CD4-positive, alpha-beta T cell treated with Interferon alpha-2 for 1 hour (primary cell): ENCODE measurements at regions not wholly inside any gene's neighbourhood (a gene's known extent, or its start where the extent isn't known, plus 50 kb on each side); places are given as distances from the start of the nearest gene placed in this dataset.

Source experiments
- DNase-seq, 2 donors: peaks; one replicate each; pipeline ENCODE4 v3.0.0-alpha.2; 2020 to 2022

GRCh38 chr3:70550723-70551319 is 238.4 kb upstream of the MDFIC2 start:
- peak; percentile 49 to 67 for DNase-seq

GRCh38 chr3:70546679-70547078 is 234.2 kb upstream of the MDFIC2 start:
- DNase-seq: no peak

GRCh38 chr3:70543493-70543892 is 231.1 kb upstream of the MDFIC2 start:
- no peak for DNase-seq

- DNase-seq: no peak
These were observed 227.5 kb upstream of the MDFIC2 start for GRCh38 chr3:70539908-70540307.

GRCh38 chr3:70532806-70533205 is 220.4 kb upstream of the MDFIC2 start:
- DNase-seq: no peak

GRCh38 chr3:70531838-70532489 is 219.5 kb upstream of the MDFIC2 start:
- DNase-seq: no peak

GRCh38 chr3:70531063-70531657 is 218.7 kb upstream of the MDFIC2 start:
- peak in 1 of 2 donors; percentile 19 for DNase-seq

GRCh38 chr3:70530626-70531025 is 218.2 kb upstream of the MDFIC2 start:
- DNase-seq: no peak

DNA sequence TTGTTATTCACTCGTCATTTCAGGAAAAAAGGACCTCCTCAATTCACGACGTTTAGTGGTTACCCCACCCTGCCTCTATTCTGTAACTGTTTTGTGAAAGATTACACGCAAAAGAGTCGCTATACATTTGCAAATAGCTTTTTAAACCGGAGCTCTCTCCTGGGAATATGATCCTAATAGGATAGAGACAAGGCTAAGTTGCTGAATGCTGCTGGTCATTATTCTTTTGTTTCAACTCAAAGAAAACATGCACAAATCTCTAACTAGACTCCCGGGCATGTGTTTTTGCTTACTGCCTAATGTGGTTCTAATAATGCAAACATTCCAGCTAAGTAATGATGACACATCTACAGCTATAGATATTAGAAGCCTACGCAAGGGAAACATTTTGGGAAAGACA is 214.6 kb upstream of the MDFIC2 start:
- no peak for DNase-seq

- no peak for DNase-seq
These were observed 207.6 kb upstream of the MDFIC2 start for GRCh38 chr3:70519913-70520659.

- DNase-seq: no peak
These were observed 206.6 kb upstream of the MDFIC2 start for GRCh38 chr3:70519026-70519425.

GRCh38 chr3:70518356-70518755 is 205.9 kb upstream of the MDFIC2 start:
- no peak for DNase-seq

- no peak for DNase-seq
These were observed 204.9 kb upstream of the MDFIC2 start for GRCh38 chr3:70517124-70517890.

DNA sequence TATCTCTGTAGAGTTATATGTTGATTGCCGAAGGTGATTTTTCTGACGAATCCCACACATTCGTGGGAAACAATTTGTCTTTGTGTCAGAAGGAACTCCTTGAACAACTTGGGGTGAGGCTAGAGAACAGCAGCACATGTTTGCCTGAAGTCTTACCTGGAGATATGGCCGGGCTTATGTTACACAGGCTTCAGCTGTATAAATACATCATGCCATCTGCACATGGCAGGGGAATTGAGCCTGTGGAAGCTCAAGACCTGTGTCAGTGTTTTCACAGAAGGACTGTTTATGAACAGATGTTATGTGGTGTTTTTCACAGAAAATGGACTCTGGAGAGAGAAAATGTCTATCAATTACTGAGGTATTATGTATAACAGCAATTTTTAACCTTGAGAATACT is 203.6 kb upstream of the MDFIC2 start:
- no peak for DNase-seq

GRCh38 chr3:70507486-70507885 is 195.0 kb upstream of the MDFIC2 start:
- DNase-seq: no peak

GRCh38 chr3:70506775-70507174 is 194.3 kb upstream of the MDFIC2 start:
- no peak for DNase-seq

DNA sequence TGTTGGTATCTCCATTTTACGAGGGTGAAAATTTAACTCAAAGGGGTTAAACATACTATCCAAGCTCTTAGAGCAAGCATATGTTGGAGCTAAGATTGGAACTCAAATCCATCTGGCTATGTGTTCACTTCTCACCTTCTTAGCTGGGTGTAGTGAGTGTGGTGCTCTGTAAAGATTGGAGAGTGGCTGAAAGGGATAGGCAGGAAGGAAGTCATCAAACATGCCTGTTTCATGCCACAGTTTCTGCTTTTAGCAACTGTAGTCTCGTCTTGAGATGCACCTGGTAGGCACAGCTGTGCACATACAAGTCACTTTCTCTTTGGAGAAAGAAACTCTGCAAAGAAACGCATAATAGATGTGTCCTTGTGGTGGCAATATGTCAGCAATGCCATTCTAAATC is 189.1 kb upstream of the MDFIC2 start:
- DNase-seq: no peak

DNA sequence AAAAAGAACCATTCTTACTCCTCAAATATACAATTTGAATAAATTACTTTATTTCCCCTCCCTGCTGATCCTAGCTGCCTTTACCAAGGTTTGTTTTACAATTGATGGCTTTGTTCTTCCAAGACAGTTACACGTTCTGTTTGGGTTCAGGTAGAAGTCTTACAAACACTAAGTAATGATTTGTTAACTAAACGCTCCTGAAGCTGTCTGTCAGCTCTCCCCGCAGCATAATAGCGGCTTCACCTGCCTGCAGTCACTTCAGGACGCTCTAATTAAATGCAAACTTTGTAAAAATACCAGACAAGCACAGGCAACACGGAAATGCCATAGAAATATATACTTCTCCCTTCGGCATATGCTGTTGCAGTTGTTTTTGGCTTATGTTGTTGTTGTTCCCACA is 176.4 kb upstream of the MDFIC2 start:
- no peak for DNase-seq

DNA sequence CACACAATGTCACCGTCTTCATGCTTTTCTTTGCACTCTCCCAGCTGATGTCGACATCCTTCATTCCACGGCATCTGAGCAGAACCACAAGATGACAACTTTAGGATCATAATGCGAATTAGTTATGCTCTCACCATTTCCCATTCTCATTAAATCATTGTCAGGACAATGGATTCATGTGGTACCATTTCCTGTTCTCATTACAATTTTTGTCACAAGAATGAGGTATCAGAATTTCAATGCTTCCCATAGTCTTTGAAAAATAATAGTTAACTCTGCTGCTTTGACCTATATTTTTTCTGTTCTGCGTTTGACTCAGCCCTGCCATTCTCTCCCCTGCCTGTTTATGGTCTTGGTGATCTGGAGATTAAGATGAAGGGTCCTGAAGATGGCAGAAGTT is 175.7 kb upstream of the MDFIC2 start:
- DNase-seq: no peak

DNA sequence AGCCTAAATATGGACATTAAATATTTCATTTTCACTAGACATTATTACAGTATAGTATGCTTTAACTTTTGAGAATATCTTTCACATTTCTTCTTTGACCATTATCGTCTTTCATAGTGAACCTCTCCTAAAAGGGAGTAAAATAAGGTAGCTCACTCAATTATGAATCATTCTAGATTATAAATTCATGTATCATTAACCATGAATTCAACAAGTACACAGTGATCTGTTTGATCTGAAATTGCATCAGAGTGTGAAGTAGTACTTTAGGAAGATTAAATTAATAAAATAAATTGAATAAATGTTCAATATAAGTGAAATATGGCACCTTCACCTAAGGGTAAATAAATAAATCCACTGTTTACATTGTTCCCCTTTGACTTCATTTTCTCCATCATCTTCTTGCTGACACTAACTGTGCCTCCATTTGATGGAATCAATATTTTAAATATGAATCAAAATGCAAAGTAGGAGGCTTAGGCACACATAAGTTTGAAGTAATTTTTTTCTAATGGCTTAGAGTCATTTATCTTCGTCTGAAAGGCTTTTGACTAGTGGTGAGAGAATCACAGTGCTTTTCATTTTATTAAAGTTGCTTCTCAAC is 174.1 kb upstream of the MDFIC2 start:
- no peak for DNase-seq

DNA sequence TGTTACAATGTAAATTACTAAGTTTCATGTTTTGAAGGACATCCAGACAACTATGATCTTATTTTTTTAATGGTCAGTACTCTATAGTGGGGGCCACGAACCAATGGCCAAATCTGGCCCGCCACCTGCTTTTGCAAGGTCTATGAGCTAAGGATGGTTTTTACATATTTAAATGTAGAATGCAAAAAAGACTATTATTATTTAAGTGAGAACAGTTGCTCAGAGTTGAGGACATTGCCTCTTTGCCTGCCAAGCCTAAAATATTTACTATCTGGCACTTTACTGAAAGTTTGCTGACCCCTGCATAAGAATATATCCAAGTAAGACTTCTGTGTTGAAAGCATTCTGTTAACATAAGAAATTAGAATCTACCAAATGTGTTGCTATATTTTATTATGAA is 163.7 kb upstream of the MDFIC2 start:
- no peak for DNase-seq

GRCh38 chr3:70471464-70472342 is 159.3 kb upstream of the MDFIC2 start:
- no peak for DNase-seq
